ENCODE measurements at regions not wholly inside any gene's neighbourhood (a gene's known extent, or its start where the extent isn't known, plus 50 kb on each side); places are given as distances from the start of the nearest gene placed in this dataset.

- no peak for TF ChIP-seq CTCF (IDR thresholded peaks at IDR 0.05; ENCODE audit: partially characterized antibody, unreplicated experiment)
- no peak overlapping the region for H3K27ac Mint-ChIP-seq (ENCODE audit: unreplicated experiment)
- peaks cover 7% of the 10 kb centered on the region for H3K27me3 Mint-ChIP-seq (ENCODE audit: unreplicated experiment)
- H3K4me3 Mint-ChIP-seq (ENCODE audit: unreplicated experiment): no peak overlapping the region
- H3K36me3 Mint-ChIP-seq (ENCODE audit: unreplicated experiment): no peaks in the 10 kb centered on the region
- no peak for DNase-seq
- peaks cover 25% of the 10 kb centered on the region for H3K4me1 Mint-ChIP-seq (ENCODE audit: low read depth, unreplicated experiment)
- peaks cover 6% of the 10 kb centered on the region for H3K9me3 Mint-ChIP-seq (ENCODE audit: unreplicated experiment)
Measured at GRCh38 chr7:142454862-142455261, 197.0 kb upstream of the PRSS58 start.

DNA sequence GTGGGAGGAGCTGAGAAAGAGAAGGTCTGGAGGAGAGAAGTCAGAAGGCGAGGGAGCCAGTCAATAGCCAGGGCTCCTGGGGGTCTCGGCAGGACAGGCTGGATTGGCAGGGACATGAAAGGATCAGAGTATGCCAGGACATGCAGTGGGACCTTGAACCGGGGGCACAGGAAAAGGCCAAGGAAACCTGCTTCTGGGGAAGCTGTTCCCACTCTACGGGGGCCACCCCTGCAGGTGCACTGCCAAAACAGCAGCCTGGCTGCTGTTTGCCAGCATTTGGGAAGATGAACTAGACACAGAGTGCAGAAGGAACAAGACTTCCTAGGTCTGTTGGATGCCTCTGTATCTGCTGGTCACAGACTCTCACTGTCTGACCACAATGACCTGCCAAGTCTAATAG lies 194.9 kb upstream of the PRSS58 start:
- no peak for TF ChIP-seq CTCF (IDR thresholded peaks at IDR 0.05; ENCODE audit: partially characterized antibody, unreplicated experiment)
- H3K27ac Mint-ChIP-seq (ENCODE audit: unreplicated experiment): peak overlapping the region; percentile 83
- peaks cover 25% of the 10 kb centered on the region for H3K4me1 Mint-ChIP-seq (ENCODE audit: low read depth, unreplicated experiment)
- H3K36me3 Mint-ChIP-seq (ENCODE audit: unreplicated experiment): no peaks in the 10 kb centered on the region
- no peak for DNase-seq
- H3K27me3 Mint-ChIP-seq (ENCODE audit: unreplicated experiment): peaks cover 7% of the 10 kb centered on the region
- peaks cover 6% of the 10 kb centered on the region for H3K9me3 Mint-ChIP-seq (ENCODE audit: unreplicated experiment)
- no peak overlapping the region for H3K4me3 Mint-ChIP-seq (ENCODE audit: unreplicated experiment)

GRCh38 chr7:142451817-142452216 lies 194.0 kb upstream of the PRSS58 start:
- Mint-ChIP-seq H3K9me3 (ENCODE audit: unreplicated experiment) (peaks cover 6% of the 10 kb centered on the region), H3K4me1 (ENCODE audit: low read depth, unreplicated experiment) (peaks cover 28% of the 10 kb centered on the region), H3K4me3 (ENCODE audit: unreplicated experiment) (peak overlapping the region; percentile 43), H3K27me3 (ENCODE audit: unreplicated experiment) (peaks cover 7% of the 10 kb centered on the region), H3K36me3 (ENCODE audit: unreplicated experiment) (no peaks in the 10 kb centered on the region), H3K27ac (ENCODE audit: unreplicated experiment) (peak overlapping the region; percentile 83)
- DNase-seq: no peak
- TF ChIP-seq CTCF (IDR thresholded peaks at IDR 0.05; ENCODE audit: partially characterized antibody, unreplicated experiment): no peak

DNA sequence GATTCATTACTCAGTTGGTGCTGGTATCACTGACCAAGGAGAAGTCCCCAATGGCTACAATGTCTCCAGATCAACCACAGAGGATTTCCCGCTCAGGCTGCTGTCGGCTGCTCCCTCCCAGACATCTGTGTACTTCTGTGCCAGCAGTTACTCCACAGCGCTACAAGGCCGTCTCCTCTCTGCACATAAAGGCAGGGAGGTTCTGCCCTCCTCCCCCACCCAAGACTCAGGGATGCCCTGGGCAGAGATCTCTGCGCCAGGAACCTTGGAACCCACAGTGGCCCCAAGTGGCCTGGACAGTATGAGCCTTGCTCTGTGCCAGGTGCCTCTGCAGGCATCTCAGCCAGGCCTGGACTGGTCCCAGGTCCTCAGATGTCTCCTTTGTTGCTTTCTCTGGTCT lies 193.4 kb upstream of the PRSS58 start:
- Mint-ChIP-seq H3K4me3 (ENCODE audit: unreplicated experiment) (peak overlapping the region; percentile 36), H3K9me3 (ENCODE audit: unreplicated experiment) (peaks cover 6% of the 10 kb centered on the region), H3K27ac (ENCODE audit: unreplicated experiment) (peak overlapping the region; percentile 88), H3K36me3 (ENCODE audit: unreplicated experiment) (no peaks in the 10 kb centered on the region), H3K4me1 (ENCODE audit: low read depth, unreplicated experiment) (peaks cover 27% of the 10 kb centered on the region), H3K27me3 (ENCODE audit: unreplicated experiment) (peaks cover 7% of the 10 kb centered on the region)
- no peak for DNase-seq
- no peak for TF ChIP-seq CTCF (IDR thresholded peaks at IDR 0.05; ENCODE audit: partially characterized antibody, unreplicated experiment)

- no peak for TF ChIP-seq CTCF (IDR thresholded peaks at IDR 0.05; ENCODE audit: partially characterized antibody, unreplicated experiment)
- Mint-ChIP-seq H3K4me1 (ENCODE audit: low read depth, unreplicated experiment) (peaks cover 27% of the 10 kb centered on the region), H3K27me3 (ENCODE audit: unreplicated experiment) (peaks cover 7% of the 10 kb centered on the region)
Measured at GRCh38 chr7:142450695-142451094, 192.8 kb upstream of the PRSS58 start.

More at GRCh38 chr7:142450695-142451094, 192.8 kb upstream of the PRSS58 start:
- peak overlapping the region; percentile 36 for H3K4me3 Mint-ChIP-seq (ENCODE audit: unreplicated experiment)
- H3K9me3 Mint-ChIP-seq (ENCODE audit: unreplicated experiment): peaks cover 6% of the 10 kb centered on the region
- DNase-seq: no peak
- H3K27ac Mint-ChIP-seq (ENCODE audit: unreplicated experiment): peak overlapping the region; percentile 88
- no peaks in the 10 kb centered on the region for H3K36me3 Mint-ChIP-seq (ENCODE audit: unreplicated experiment)
